Mesenchymal stem cell (in vitro differentiated cells and primary cell): ENCODE measurements at regions not wholly inside any gene's neighbourhood (a gene's known extent, or its start where the extent isn't known, plus 50 kb on each side); places are given as distances from the start of the nearest gene placed in this dataset.

ENCODE experiments used
- DNase-seq: peaks from one replicate; pipeline ENCODE4 v3.0.0-alpha.2; 2013
- H2AFZ ChIP-seq: one replicate; pipeline ENCODE4 v1.6.1; 2013; ENCODE audit warnings: low read depth, mild to moderate bottlenecking, control low read depth, inconsistent platforms, low read length, moderate library complexity
- H2AK5ac ChIP-seq: 2 replicates; pipeline ENCODE4 v1.6.1; 2013; ENCODE audit warnings: low read length, moderate library complexity, mild to moderate bottlenecking, inconsistent platforms; ENCODE audit not compliant: severe bottlenecking
- H2BK120ac ChIP-seq: one replicate; pipeline ENCODE4 v1.6.1; 2013; ENCODE audit warnings: low read depth, mild to moderate bottlenecking, inconsistent platforms, low read length, moderate library complexity
- H2BK12ac ChIP-seq, 2 experiments: one replicate each; pipeline ENCODE4 v1.6.1; 2013; ENCODE audit warnings: inconsistent platforms in 2 of 2, low read length in 2 of 2, mild to moderate bottlenecking in 2 of 2, moderate library complexity in 2 of 2, control low read depth in 1 of 2
- H2BK15ac ChIP-seq: one replicate; pipeline ENCODE4 v1.6.1; 2013; ENCODE audit warnings: mild to moderate bottlenecking, low read depth, inconsistent platforms; ENCODE audit not compliant: poor library complexity, severe bottlenecking
- H2BK5ac ChIP-seq: 2 replicates; pipeline ENCODE4 v1.6.1; 2013; ENCODE audit warnings: low read depth, mild to moderate bottlenecking, low read length, control low read depth, inconsistent platforms; ENCODE audit not compliant: poor library complexity, severe bottlenecking
- H3K14ac ChIP-seq, 2 experiments: one replicate each; pipeline ENCODE4 v1.6.1; 2013; ENCODE audit warnings: inconsistent platforms in 2 of 2, low read length in 2 of 2, control low read depth in 1 of 2, mild to moderate bottlenecking in 1 of 2, moderate library complexity in 1 of 2
- H3K18ac ChIP-seq, 2 experiments: one replicate each; pipeline ENCODE4 v1.6.1; 2013; ENCODE audit warnings: inconsistent platforms in 2 of 2, low read length in 2 of 2, control low read depth in 1 of 2, low read depth in 1 of 2, mild to moderate bottlenecking in 1 of 2
- H3K23ac ChIP-seq, 2 experiments: one replicate each; pipeline ENCODE4 v1.6.1; 2013; ENCODE audit warnings: inconsistent platforms in 2 of 2, low read length in 2 of 2, mild to moderate bottlenecking in 2 of 2, moderate library complexity in 2 of 2, control low read depth in 1 of 2
- H3K27ac ChIP-seq: 2 replicates; pipeline ENCODE4 v1.5.1; 2013; ENCODE audit warnings: mild to moderate bottlenecking, moderate library complexity, low read length, control low read depth, inconsistent platforms; ENCODE audit not compliant: poor library complexity, severe bottlenecking
- H3K27me3 ChIP-seq, 2 experiments: 2 replicates each; pipeline versions ENCODE4 v1.6.1 to v1.7.0; 2013; ENCODE audit warnings: low read length in 2 of 2, mild to moderate bottlenecking in 2 of 2, moderate library complexity in 2 of 2, control low read depth in 1 of 2, inconsistent platforms in 1 of 2; ENCODE audit not compliant: control insufficient read depth in 1 of 2, insufficient read depth in 1 of 2
- H3K36me3 ChIP-seq, 2 experiments: 2 replicates each; pipeline versions ENCODE4 v1.6.1 to v1.7.0; 2013; ENCODE audit warnings: low read length in 2 of 2, control low read depth in 1 of 2, inconsistent platforms in 1 of 2, low read depth in 1 of 2, mild to moderate bottlenecking in 1 of 2; ENCODE audit not compliant: insufficient read depth in 2 of 2, control insufficient read depth in 1 of 2
- H3K4ac ChIP-seq, 2 experiments: one replicate each; pipeline ENCODE4 v1.6.1; 2013; ENCODE audit warnings: inconsistent platforms in 2 of 2, low read length in 2 of 2, mild to moderate bottlenecking in 2 of 2, moderate library complexity in 2 of 2, control low read depth in 1 of 2, low read depth in 1 of 2
- H3K4me1 ChIP-seq: 2 replicates; pipeline ENCODE4 v1.6.1; 2013; ENCODE audit warnings: low read depth, low read length, control low read depth; ENCODE audit not compliant: control insufficient read depth, insufficient read depth
- H3K4me2 ChIP-seq: 2 replicates; pipeline ENCODE4 v1.6.1; 2013; ENCODE audit warnings: low read length, mild to moderate bottlenecking, inconsistent platforms; ENCODE audit not compliant: poor library complexity, severe bottlenecking
- H3K4me3 ChIP-seq, 2 experiments: 2 replicates each; pipeline versions ENCODE4 v1.5.1 to v1.7.0; 2013; ENCODE audit warnings: low read length in 2 of 2, mild to moderate bottlenecking in 2 of 2, control low read depth in 1 of 2, low read depth in 1 of 2; ENCODE audit not compliant: insufficient read depth in 1 of 2
- H3K79me1 ChIP-seq: replicated peaks from 2 replicates; pipeline ENCODE4 v1.6.1; 2013; ENCODE audit warnings: mild to moderate bottlenecking, control low read depth, low read length, inconsistent platforms; ENCODE audit not compliant: poor library complexity, severe bottlenecking
- H3K9ac ChIP-seq: 2 replicates; pipeline ENCODE4 v1.7.0; 2013; ENCODE audit warnings: mild to moderate bottlenecking, low read length, moderate library complexity
- H3K9me3 ChIP-seq: 2 replicates; pipeline ENCODE4 v1.7.0; 2013; ENCODE audit warnings: mild to moderate bottlenecking, low read length; ENCODE audit not compliant: control insufficient read depth
- H4K8ac ChIP-seq: one replicate; pipeline ENCODE4 v1.6.1; 2013; ENCODE audit warnings: inconsistent platforms, mild to moderate bottlenecking, low read length, moderate library complexity
- H4K91ac ChIP-seq: one replicate; pipeline ENCODE4 v1.6.1; 2013; ENCODE audit warnings: mild to moderate bottlenecking, low read length, inconsistent platforms
- WGBS: methylation state at CpG from one replicate; pipeline ENCODE4 v1.1.7; 2013; ENCODE audit warnings: mixed read lengths; 5-methylcytosine and 5-hydroxymethylcytosine counted together

- Histone ChIP-seq H3K9me3 (no peaks in the 10 kb centered on the region), H3K27me3 (no peaks in the 10 kb centered on the region), H3K4me1 (no peaks in the 10 kb centered on the region), H3K4me2 (no peak overlapping the region), H3K36me3 (peaks cover 0 to 2% of the 10 kb centered on the region in 2 experiments), H3K23ac (no peak overlapping the region), H2BK120ac (no peak overlapping the region), H3K18ac (no peak overlapping the region), H2BK12ac (no peak overlapping the region), H3K79me1 (peaks cover 1% of the 10 kb centered on the region), H2AFZ (no peak overlapping the region), H3K4me3 (no peak overlapping the region), H4K91ac (no peak overlapping the region), H2AK5ac (no peak overlapping the region), H3K14ac (no peak overlapping the region), H3K4ac (no peak overlapping the region), H3K9ac (no peak overlapping the region), H4K8ac (no peak overlapping the region), H2BK15ac (no peak overlapping the region), H3K27ac (no peak overlapping the region), H2BK5ac (no peak overlapping the region)
- DNase-seq: no peak
Observed at GRCh38 chr1:183753464-183753891, 51.4 kb upstream of the RGL1 start.

- H2BK12ac ChIP-seq: no peak overlapping the region
- H4K91ac ChIP-seq: no peak overlapping the region
- no peak overlapping the region for H2AFZ ChIP-seq
- H3K14ac ChIP-seq: no peak overlapping the region
- H2BK5ac ChIP-seq: no peak overlapping the region
- no peak overlapping the region for H4K8ac ChIP-seq
- DNase-seq: no peak
- H3K23ac ChIP-seq: no peak overlapping the region
- no peak overlapping the region for H3K4ac ChIP-seq
- peak overlapping the region in 1 of 2 experiments; percentile 17 for H3K4me3 ChIP-seq
- H3K9me3 ChIP-seq: peaks cover 4% of the 10 kb centered on the region
- no peak overlapping the region for H3K18ac ChIP-seq
- H3K4me1 ChIP-seq: no peaks in the 10 kb centered on the region
- peaks cover 0 to 6% of the 10 kb centered on the region in 2 experiments for H3K36me3 ChIP-seq
- WGBS: no CpG with 5 or more reads among the region's 1 CpG
- H3K9ac ChIP-seq: peak overlapping the region; percentile 4
- H3K4me2 ChIP-seq: no peak overlapping the region
- no peak overlapping the region for H2BK120ac ChIP-seq
- no peaks in the 10 kb centered on the region for H3K79me1 ChIP-seq
- no peaks in the 10 kb centered on the region for H3K27me3 ChIP-seq
- no peak overlapping the region for H2BK15ac ChIP-seq
- H2AK5ac ChIP-seq: no peak overlapping the region
- no peak overlapping the region for H3K27ac ChIP-seq
Observed at GRCh38 chr1:183744132-183744913, 60.6 kb upstream of the RGL1 start.

GRCh38 chr1:183742355-183742754 lies 62.6 kb upstream of the RGL1 start:
- H2BK120ac ChIP-seq: no peak overlapping the region
- H3K27ac ChIP-seq: no peak overlapping the region
- no peak overlapping the region for H2AFZ ChIP-seq
- no peak overlapping the region for H3K4ac ChIP-seq
- peaks cover 0 to 6% of the 10 kb centered on the region in 2 experiments for H3K36me3 ChIP-seq
- 100% methylated on average over 3 of the region's 4 CpGs for WGBS
- H3K4me2 ChIP-seq: no peak overlapping the region
- no peak overlapping the region for H3K4me3 ChIP-seq
- peaks cover 4% of the 10 kb centered on the region for H3K9me3 ChIP-seq
- no peak overlapping the region for H3K23ac ChIP-seq
- no peak overlapping the region for H2BK5ac ChIP-seq
- no peak overlapping the region for H3K14ac ChIP-seq
- no peak overlapping the region for H4K8ac ChIP-seq
- no peaks in the 10 kb centered on the region for H3K79me1 ChIP-seq
- no peaks in the 10 kb centered on the region for H3K4me1 ChIP-seq
- no peak overlapping the region for H2BK15ac ChIP-seq
- no peak for DNase-seq
- H3K27me3 ChIP-seq: no peaks in the 10 kb centered on the region
- H3K18ac ChIP-seq: peak overlapping the region in 1 of 2 experiments; percentile 24
- no peak overlapping the region for H2AK5ac ChIP-seq
- H2BK12ac ChIP-seq: peak overlapping the region in 1 of 2 experiments; percentile 39
- H4K91ac ChIP-seq: no peak overlapping the region
- no peak overlapping the region for H3K9ac ChIP-seq

GRCh38 chr1:183739741-183740271 lies 65.1 kb upstream of the RGL1 start:
- Histone ChIP-seq H3K79me1 (no peaks in the 10 kb centered on the region), H2BK15ac (peak overlapping the region; percentile 17), H3K4me2 (no peak overlapping the region), H2BK5ac (no peak overlapping the region), H4K8ac (no peak overlapping the region), H2BK12ac (peak overlapping the region in 1 of 2 experiments; percentile 43), H3K9me3 (peaks cover 4% of the 10 kb centered on the region), H3K14ac (no peak overlapping the region), H3K27me3 (no peaks in the 10 kb centered on the region), H3K4me1 (peaks cover under 1% of the 10 kb centered on the region), H2AK5ac (no peak overlapping the region), H3K36me3 (peaks cover 0 to 6% of the 10 kb centered on the region in 2 experiments), H3K27ac (no peak overlapping the region), H3K18ac (peak overlapping the region; percentile 9 to 54), H3K4me3 (no peak overlapping the region), H3K4ac (no peak overlapping the region), H2AFZ (no peak overlapping the region), H4K91ac (no peak overlapping the region), H2BK120ac (no peak overlapping the region), H3K23ac (no peak overlapping the region), H3K9ac (peak overlapping the region; percentile 18)
- WGBS: 24% methylated on average over 5 of the region's 6 CpGs
- peak; percentile 79 for DNase-seq
